WTC11 (cell line): ENCODE measurements at regions not wholly inside any gene's neighbourhood (a gene's known extent, or its start where the extent isn't known, plus 50 kb on each side); places are given as distances from the start of the nearest gene placed in this dataset.

ENCODE experiments used
- ATAC-seq: fragments of 200-7000 bp; cut with Tn5 transposase; 2 replicates; pipeline ENCODE4 v1.10.0; 2021; ENCODE audit warnings: mild to moderate bottlenecking, moderate library complexity
- CTCF ChIA-PET: fragments of 300-600 bp; sonication (Branson Sonifier 250); formaldehyde crosslinking; loops from one replicate; lab custom pipeline; 2021; ENCODE audit warnings: antibody characterized with exemption; lab: Charles Lee
- POLR2A ChIA-PET: fragments of 350-600 bp; sonication (Branson Sonifier 250); formaldehyde crosslinking; loops from one replicate; lab custom pipeline; 2021; ENCODE audit warnings: antibody characterized with exemption; lab: Charles Lee
- DNase-seq: peaks from one replicate; pipeline ENCODE4 v3.0.0; 2021; ENCODE audit warnings: low spot score
- H3K27ac Mint-ChIP-seq: 2 replicates; pipeline ENCODE4 v1.8.0; 2021; ENCODE audit warnings: mixed read lengths
- H3K27me3 Mint-ChIP-seq: 2 replicates; pipeline ENCODE4 v1.8.0; 2021; ENCODE audit warnings: low read depth, mild to moderate bottlenecking, moderate library complexity, mixed read lengths
- H3K36me3 Mint-ChIP-seq: 2 replicates; pipeline ENCODE4 v1.8.0; 2021; ENCODE audit warnings: mixed read lengths
- H3K4me1 Mint-ChIP-seq: 2 replicates; pipeline ENCODE4 v1.8.0; 2022; ENCODE audit warnings: mixed read lengths
- H3K4me3 Mint-ChIP-seq: 2 replicates; pipeline ENCODE4 v1.8.0; 2021; ENCODE audit warnings: mild to moderate bottlenecking, moderate library complexity, mixed read lengths
- H3K9me3 Mint-ChIP-seq: 2 replicates; pipeline ENCODE4 v1.8.0; 2021; ENCODE audit warnings: mixed read lengths
- FOXP1 ChIP-seq: sonication (generic); formaldehyde crosslinking; IDR thresholded peaks from 2 replicates; pipeline ENCODE4 v1.8.0; 2022; ENCODE audit warnings: missing genetic modification reagents, mild to moderate bottlenecking, moderate library complexity, borderline replicate concordance
- FOXP4 ChIP-seq: sonication (generic); formaldehyde crosslinking; IDR thresholded peaks from 2 replicates; pipeline ENCODE4 v1.8.0; 2022; ENCODE audit warnings: mild to moderate bottlenecking, missing genetic modification reagents
- GRHL2 ChIP-seq: fragments of 250-450 bp; sonication (Bioruptor Pico); IDR thresholded peaks from 2 replicates; pipeline ENCODE4 v1.8.0; 2022; ENCODE audit warnings: mild to moderate bottlenecking, moderate library complexity; ENCODE audit not compliant: insufficient replicate concordance, severe bottlenecking
- JAZF1 ChIP-seq: fragments of 250-450 bp; sonication (Bioruptor Pico); IDR thresholded peaks from 2 replicates; pipeline ENCODE4 v1.9.0; 2021; ENCODE audit warnings: moderate library complexity, mild to moderate bottlenecking, inconsistent platforms
- KAT7 ChIP-seq: sonication (generic); formaldehyde crosslinking; IDR thresholded peaks from 2 replicates; pipeline ENCODE4 v1.8.1; 2023; ENCODE audit warnings: missing genetic modification reagents, mild to moderate bottlenecking, borderline replicate concordance
- MXD4 ChIP-seq: fragments of 250-450 bp; sonication (Bioruptor Pico); IDR thresholded peaks from 2 replicates; pipeline ENCODE4 v1.8.0; 2021; ENCODE audit warnings: mild to moderate bottlenecking, moderate library complexity, borderline replicate concordance
- MYBL2 ChIP-seq: sonication (generic); formaldehyde crosslinking; IDR thresholded peaks from 2 replicates; pipeline ENCODE4 v1.8.1; 2023; ENCODE audit warnings: mild to moderate bottlenecking, moderate library complexity, missing genetic modification reagents
- NR1H2 ChIP-seq: sonication (generic); formaldehyde crosslinking; IDR thresholded peaks from 2 replicates; pipeline ENCODE4 v1.9.0; 2021; ENCODE audit warnings: mild to moderate bottlenecking, moderate library complexity, missing genetic modification reagents
- TCF7 ChIP-seq: sonication (generic); formaldehyde crosslinking; IDR thresholded peaks from 2 replicates; pipeline ENCODE4 v1.8.0; 2022; ENCODE audit warnings: mild to moderate bottlenecking, low read depth, missing genetic modification reagents, moderate library complexity
- ZBTB43 ChIP-seq: sonication (generic); formaldehyde crosslinking; IDR thresholded peaks from 2 replicates; pipeline ENCODE4 v1.8.1; 2023; ENCODE audit warnings: mild to moderate bottlenecking, missing genetic modification reagents
- ZMAT4 ChIP-seq: fragments of 250-450 bp; sonication (Bioruptor Pico); IDR thresholded peaks from 2 replicates; pipeline ENCODE4 v1.9.0; 2021; ENCODE audit warnings: mild to moderate bottlenecking
- ZNF232 ChIP-seq: sonication (generic); formaldehyde crosslinking; IDR thresholded peaks from 2 replicates; pipeline ENCODE4 v1.8.0; 2022; ENCODE audit warnings: mild to moderate bottlenecking, missing genetic modification reagents
- ZNF281 ChIP-seq: sonication (generic); formaldehyde crosslinking; IDR thresholded peaks from 2 replicates; pipeline ENCODE4 v1.8.0; 2023; ENCODE audit warnings: mild to moderate bottlenecking, missing genetic modification reagents
- ZNF396 ChIP-seq: fragments of 250-450 bp; sonication (Bioruptor Pico); IDR thresholded peaks from 2 replicates; pipeline ENCODE4 v1.8.0; 2021; ENCODE audit warnings: mild to moderate bottlenecking, moderate library complexity, borderline replicate concordance
- ZNF423 ChIP-seq: fragments of 250-450 bp; sonication (Bioruptor Pico); IDR thresholded peaks from 2 replicates; pipeline ENCODE4 v2.1.2; 2022; ENCODE audit warnings: mild to moderate bottlenecking, moderate library complexity
- ZNF671 ChIP-seq: fragments of 250-450 bp; sonication (Bioruptor Pico); IDR thresholded peaks from 2 replicates; pipeline ENCODE4 v1.8.0; 2021; ENCODE audit warnings: mild to moderate bottlenecking
- TF ChIP-seq, protein P1 (sequence below): fragments of 200-600 bp; IDR thresholded peaks from 2 replicates; pipeline ENCODE4 v1.8.0; 2022; ENCODE audit warnings: antibody characterized with exemption
- TF ChIP-seq, protein P2 (sequence below): sonication (generic); formaldehyde crosslinking; conservative IDR thresholded peaks from 2 replicates; pipeline ENCODE4 v1.8.1; 2022; ENCODE audit warnings: mild to moderate bottlenecking, missing genetic modification reagents
- TF ChIP-seq, protein P3 (sequence below): fragments of 250-450 bp; sonication (Bioruptor Pico); IDR thresholded peaks from 2 replicates; pipeline ENCODE4 v1.9.0; 2021; ENCODE audit warnings: mild to moderate bottlenecking, borderline replicate concordance
- TF ChIP-seq, protein P4 (sequence below): sonication (generic); formaldehyde crosslinking; IDR thresholded peaks from 2 replicates; pipeline ENCODE4 v1.8.0; 2022; ENCODE audit warnings: mild to moderate bottlenecking, missing genetic modification reagents
- TF ChIP-seq, protein P5 (sequence below): fragments of 250-450 bp; sonication (Bioruptor Pico); IDR thresholded peaks from 2 replicates; pipeline ENCODE4 v2.1.2; 2022; ENCODE audit warnings: mild to moderate bottlenecking, moderate library complexity

DNA sequence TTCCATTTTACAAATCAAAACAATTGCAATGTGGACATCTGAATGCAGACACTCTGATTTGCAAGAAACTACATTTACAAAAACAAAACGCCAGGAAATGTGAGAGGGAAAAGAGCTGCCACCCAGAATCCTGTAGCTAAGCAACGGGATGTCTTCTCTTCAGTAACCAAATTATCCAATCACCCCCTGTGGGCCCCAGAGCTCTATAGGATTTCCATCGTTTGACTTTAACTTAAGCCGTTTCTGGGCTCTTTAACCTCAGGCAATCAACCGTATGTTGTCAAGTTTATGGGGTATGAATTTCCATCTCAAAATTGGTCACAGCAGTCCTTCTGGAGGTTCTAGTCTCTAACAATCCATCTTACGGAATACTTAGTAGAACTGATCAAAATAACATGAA lies 240.5 kb downstream of the ETV1 start (continued):
- TF ChIP-seq, protein P1, sequence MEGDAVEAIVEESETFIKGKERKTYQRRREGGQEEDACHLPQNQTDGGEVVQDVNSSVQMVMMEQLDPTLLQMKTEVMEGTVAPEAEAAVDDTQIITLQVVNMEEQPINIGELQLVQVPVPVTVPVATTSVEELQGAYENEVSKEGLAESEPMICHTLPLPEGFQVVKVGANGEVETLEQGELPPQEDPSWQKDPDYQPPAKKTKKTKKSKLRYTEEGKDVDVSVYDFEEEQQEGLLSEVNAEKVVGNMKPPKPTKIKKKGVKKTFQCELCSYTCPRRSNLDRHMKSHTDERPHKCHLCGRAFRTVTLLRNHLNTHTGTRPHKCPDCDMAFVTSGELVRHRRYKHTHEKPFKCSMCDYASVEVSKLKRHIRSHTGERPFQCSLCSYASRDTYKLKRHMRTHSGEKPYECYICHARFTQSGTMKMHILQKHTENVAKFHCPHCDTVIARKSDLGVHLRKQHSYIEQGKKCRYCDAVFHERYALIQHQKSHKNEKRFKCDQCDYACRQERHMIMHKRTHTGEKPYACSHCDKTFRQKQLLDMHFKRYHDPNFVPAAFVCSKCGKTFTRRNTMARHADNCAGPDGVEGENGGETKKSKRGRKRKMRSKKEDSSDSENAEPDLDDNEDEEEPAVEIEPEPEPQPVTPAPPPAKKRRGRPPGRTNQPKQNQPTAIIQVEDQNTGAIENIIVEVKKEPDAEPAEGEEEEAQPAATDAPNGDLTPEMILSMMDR: no peak
- TF ChIP-seq MYBL2: no peak
- TF ChIP-seq ZNF232 (CRISPR knock-in tag): no peak
- no peak for TF ChIP-seq JAZF1 (CRISPR knock-in tag)
- TF ChIP-seq GRHL2: no peak
- no peak for TF ChIP-seq ZNF671 (CRISPR knock-in tag)
- no peak for TF ChIP-seq NR1H2 (CRISPR knock-in tag)
- TF ChIP-seq, protein P2, sequence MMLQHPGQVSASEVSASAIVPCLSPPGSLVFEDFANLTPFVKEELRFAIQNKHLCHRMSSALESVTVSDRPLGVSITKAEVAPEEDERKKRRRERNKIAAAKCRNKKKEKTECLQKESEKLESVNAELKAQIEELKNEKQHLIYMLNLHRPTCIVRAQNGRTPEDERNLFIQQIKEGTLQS (CRISPR knock-in tag): no peak

GRCh38 chr7:13749636-13750035 lies 239.8 kb downstream of the ETV1 start:
- DNase-seq: no peak
- CTCF ChIA-PET: no interaction called here
- Mint-ChIP-seq H3K9me3 (no peaks in the 10 kb centered on the region), H3K4me1 (peaks cover 42% of the 10 kb centered on the region), H3K27ac (no peak overlapping the region), H3K27me3 (no peaks in the 10 kb centered on the region), H3K36me3 (no peaks in the 10 kb centered on the region), H3K4me3 (no peak overlapping the region)
- no peak for ATAC-seq
- POLR2A ChIA-PET: no interaction called here
- TF ChIP-seq, protein P2 (CRISPR knock-in tag): no peak
- TF ChIP-seq ZBTB43 (CRISPR knock-in tag): no peak
- TF ChIP-seq FOXP4 (CRISPR knock-in tag): no peak
- TF ChIP-seq, protein P3, sequence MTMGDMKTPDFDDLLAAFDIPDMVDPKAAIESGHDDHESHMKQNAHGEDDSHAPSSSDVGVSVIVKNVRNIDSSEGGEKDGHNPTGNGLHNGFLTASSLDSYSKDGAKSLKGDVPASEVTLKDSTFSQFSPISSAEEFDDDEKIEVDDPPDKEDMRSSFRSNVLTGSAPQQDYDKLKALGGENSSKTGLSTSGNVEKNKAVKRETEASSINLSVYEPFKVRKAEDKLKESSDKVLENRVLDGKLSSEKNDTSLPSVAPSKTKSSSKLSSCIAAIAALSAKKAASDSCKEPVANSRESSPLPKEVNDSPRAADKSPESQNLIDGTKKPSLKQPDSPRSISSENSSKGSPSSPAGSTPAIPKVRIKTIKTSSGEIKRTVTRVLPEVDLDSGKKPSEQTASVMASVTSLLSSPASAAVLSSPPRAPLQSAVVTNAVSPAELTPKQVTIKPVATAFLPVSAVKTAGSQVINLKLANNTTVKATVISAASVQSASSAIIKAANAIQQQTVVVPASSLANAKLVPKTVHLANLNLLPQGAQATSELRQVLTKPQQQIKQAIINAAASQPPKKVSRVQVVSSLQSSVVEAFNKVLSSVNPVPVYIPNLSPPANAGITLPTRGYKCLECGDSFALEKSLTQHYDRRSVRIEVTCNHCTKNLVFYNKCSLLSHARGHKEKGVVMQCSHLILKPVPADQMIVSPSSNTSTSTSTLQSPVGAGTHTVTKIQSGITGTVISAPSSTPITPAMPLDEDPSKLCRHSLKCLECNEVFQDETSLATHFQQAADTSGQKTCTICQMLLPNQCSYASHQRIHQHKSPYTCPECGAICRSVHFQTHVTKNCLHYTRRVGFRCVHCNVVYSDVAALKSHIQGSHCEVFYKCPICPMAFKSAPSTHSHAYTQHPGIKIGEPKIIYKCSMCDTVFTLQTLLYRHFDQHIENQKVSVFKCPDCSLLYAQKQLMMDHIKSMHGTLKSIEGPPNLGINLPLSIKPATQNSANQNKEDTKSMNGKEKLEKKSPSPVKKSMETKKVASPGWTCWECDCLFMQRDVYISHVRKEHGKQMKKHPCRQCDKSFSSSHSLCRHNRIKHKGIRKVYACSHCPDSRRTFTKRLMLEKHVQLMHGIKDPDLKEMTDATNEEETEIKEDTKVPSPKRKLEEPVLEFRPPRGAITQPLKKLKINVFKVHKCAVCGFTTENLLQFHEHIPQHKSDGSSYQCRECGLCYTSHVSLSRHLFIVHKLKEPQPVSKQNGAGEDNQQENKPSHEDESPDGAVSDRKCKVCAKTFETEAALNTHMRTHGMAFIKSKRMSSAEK (CRISPR knock-in tag): no peak
- TF ChIP-seq, protein P4, sequence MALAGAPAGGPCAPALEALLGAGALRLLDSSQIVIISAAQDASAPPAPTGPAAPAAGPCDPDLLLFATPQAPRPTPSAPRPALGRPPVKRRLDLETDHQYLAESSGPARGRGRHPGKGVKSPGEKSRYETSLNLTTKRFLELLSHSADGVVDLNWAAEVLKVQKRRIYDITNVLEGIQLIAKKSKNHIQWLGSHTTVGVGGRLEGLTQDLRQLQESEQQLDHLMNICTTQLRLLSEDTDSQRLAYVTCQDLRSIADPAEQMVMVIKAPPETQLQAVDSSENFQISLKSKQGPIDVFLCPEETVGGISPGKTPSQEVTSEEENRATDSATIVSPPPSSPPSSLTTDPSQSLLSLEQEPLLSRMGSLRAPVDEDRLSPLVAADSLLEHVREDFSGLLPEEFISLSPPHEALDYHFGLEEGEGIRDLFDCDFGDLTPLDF (CRISPR knock-in tag): no peak
- no peak for TF ChIP-seq ZNF281 (CRISPR knock-in tag)
- TF ChIP-seq ZNF423 (CRISPR knock-in tag): no peak
- no peak for TF ChIP-seq KAT7 (CRISPR knock-in tag)
- no peak for TF ChIP-seq JAZF1 (CRISPR knock-in tag)
- no peak for TF ChIP-seq ZNF396
- no peak for TF ChIP-seq TCF7 (CRISPR knock-in tag)
- TF ChIP-seq FOXP1: no peak
- TF ChIP-seq, protein P5, sequence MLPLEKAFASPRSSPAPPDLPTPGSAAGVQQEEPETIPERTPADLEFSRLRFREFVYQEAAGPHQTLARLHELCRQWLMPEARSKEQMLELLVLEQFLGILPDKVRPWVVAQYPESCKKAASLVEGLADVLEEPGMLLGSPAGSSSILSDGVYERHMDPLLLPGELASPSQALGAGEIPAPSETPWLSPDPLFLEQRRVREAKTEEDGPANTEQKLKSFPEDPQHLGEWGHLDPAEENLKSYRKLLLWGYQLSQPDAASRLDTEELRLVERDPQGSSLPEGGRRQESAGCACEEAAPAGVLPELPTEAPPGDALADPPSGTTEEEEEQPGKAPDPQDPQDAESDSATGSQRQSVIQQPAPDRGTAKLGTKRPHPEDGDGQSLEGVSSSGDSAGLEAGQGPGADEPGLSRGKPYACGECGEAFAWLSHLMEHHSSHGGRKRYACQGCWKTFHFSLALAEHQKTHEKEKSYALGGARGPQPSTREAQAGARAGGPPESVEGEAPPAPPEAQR (CRISPR knock-in tag): no peak
- no peak for TF ChIP-seq ZMAT4
- no peak for TF ChIP-seq MXD4 (CRISPR knock-in tag)
